22Rv1 (cell line): ENCODE measurements at regions not wholly inside any gene's neighbourhood (a gene's known extent, or its start where the extent isn't known, plus 50 kb on each side); places are given as distances from the start of the nearest gene placed in this dataset.

ENCODE experiments used
- CTCF ChIP-seq: fragments of 450-650 bp; IDR thresholded peaks from 2 replicates; pipeline ENCODE4 v1.5.1; 2017; ENCODE audit warnings: mild to moderate bottlenecking
- ZFX ChIP-seq: fragments of 450-650 bp; IDR thresholded peaks from 2 replicates; pipeline ENCODE4 v1.6.1; 2017; ENCODE audit warnings: antibody characterized with exemption, borderline replicate concordance

- no peak for TF ChIP-seq CTCF
- TF ChIP-seq ZFX, result no peak
Observed at GRCh38 chr13:78100486-78100885, 181.9 kb upstream of the EDNRB start.
